Neural progenitor cell (in vitro differentiated cells): ENCODE measurements at regions not wholly inside any gene's neighbourhood (a gene's known extent, or its start where the extent isn't known, plus 50 kb on each side); places are given as distances from the start of the nearest gene placed in this dataset.

Experiments used
- DNase-seq: peaks from one replicate; pipeline ENCODE4 v3.0.0-alpha.2; 2016; ENCODE audit warnings: low spot score
- H2AFZ ChIP-seq: fragments of 200-600 bp; sonication (generic); replicated peaks from 2 replicates; pipeline ENCODE4 v1.6.1; 2016; ENCODE audit warnings: antibody characterized with exemption
- H3F3A ChIP-seq: fragments of 200-600 bp; sonication (generic); 2 replicates; pipeline ENCODE4 v1.6.1; 2016; ENCODE audit warnings: antibody characterized with exemption, low read depth
- H3K27ac ChIP-seq: fragments of 200-600 bp; sonication (generic); 2 replicates; pipeline ENCODE4 v1.5.1; 2016; ENCODE audit warnings: mild to moderate bottlenecking
- H3K27me3 ChIP-seq: fragments of 200-600 bp; sonication (generic); 2 replicates; pipeline ENCODE4 v1.6.1; 2016; ENCODE audit warnings: mild to moderate bottlenecking, moderate library complexity
- H3K36me3 ChIP-seq: fragments of 200-600 bp; sonication (generic); 2 replicates; pipeline ENCODE4 v1.5.1; 2016
- H3K4me1 ChIP-seq: fragments of 200-600 bp; sonication (generic); 2 replicates; pipeline ENCODE4 v1.6.1; 2016; ENCODE audit warnings: mixed run types
- H3K4me2 ChIP-seq: fragments of 200-600 bp; sonication (generic); 2 replicates; pipeline ENCODE4 v1.6.1; 2016
- H3K4me3 ChIP-seq: fragments of 200-600 bp; sonication (generic); 2 replicates; pipeline ENCODE4 v1.5.1; 2016
- H3K79me2 ChIP-seq: fragments of 200-600 bp; sonication (generic); 2 replicates; pipeline ENCODE4 v1.6.1; 2016; ENCODE audit warnings: low read depth
- H3K9ac ChIP-seq: fragments of 200-600 bp; sonication (generic); 2 replicates; pipeline ENCODE4 v1.6.1; 2016
- H3K9me3 ChIP-seq: fragments of 200-600 bp; sonication (generic); 2 replicates; pipeline ENCODE4 v1.5.1; 2016; ENCODE audit warnings: low read depth
- H4K20me1 ChIP-seq: fragments of 200-600 bp; sonication (generic); 2 replicates; pipeline ENCODE4 v1.6.1; 2016; ENCODE audit warnings: low read depth
- H3K27ac Mint-ChIP-seq: 3 replicates; pipeline ENCODE4 v1.8.0; 2021; ENCODE audit warnings: mixed read lengths
- H3K27me3 Mint-ChIP-seq: 2 replicates; pipeline ENCODE4 v1.8.0; 2022; ENCODE audit warnings: low read depth, mild to moderate bottlenecking, inconsistent platforms, moderate library complexity, mixed read lengths; ENCODE audit not compliant: insufficient read depth
- H3K36me3 Mint-ChIP-seq: 3 replicates; pipeline ENCODE4 v1.8.0; 2021; ENCODE audit warnings: mixed read lengths
- H3K4me1 Mint-ChIP-seq: 3 replicates; pipeline ENCODE4 v1.8.0; 2021; ENCODE audit warnings: mixed read lengths
- H3K4me3 Mint-ChIP-seq: 3 replicates; pipeline ENCODE4 v1.8.0; 2021; ENCODE audit warnings: mild to moderate bottlenecking, moderate library complexity, mixed read lengths
- H3K9me3 Mint-ChIP-seq: 3 replicates; pipeline ENCODE4 v1.8.0; 2020; ENCODE audit warnings: mixed read lengths
- CTCF ChIP-seq: fragments of 200-600 bp; sonication (generic); IDR thresholded peaks from 2 replicates; pipeline ENCODE4 v1.5.1; 2017; ENCODE audit warnings: antibody characterized with exemption, mild to moderate bottlenecking
- EZH2 ChIP-seq: fragments of 200-600 bp; sonication (generic); IDR thresholded peaks from 2 replicates; pipeline ENCODE4 v1.6.1; 2017; ENCODE audit warnings: antibody characterized with exemption, mild to moderate bottlenecking, moderate library complexity
- EZH2phosphoT487 ChIP-seq: fragments of 200-600 bp; sonication (generic); IDR thresholded peaks from 2 replicates; pipeline ENCODE4 v1.6.1; 2017; ENCODE audit warnings: antibody characterized with exemption

- DNase-seq = peak; percentile 9
- H3K36me3 Mint-ChIP-seq = no peaks in the 10 kb centered on the region
- peaks cover 2% of the 10 kb centered on the region for H3K27me3 Mint-ChIP-seq
- peaks cover 3% of the 10 kb centered on the region for H3K4me1 Mint-ChIP-seq
- H3K79me2 ChIP-seq = no peaks in the 10 kb centered on the region
- peak overlapping the region; percentile 40 for H2AFZ ChIP-seq
- no peaks in the 10 kb centered on the region for H3K36me3 ChIP-seq
- H3K9ac ChIP-seq = no peak overlapping the region
- H3K4me1 ChIP-seq = no peaks in the 10 kb centered on the region
- no peaks in the 10 kb centered on the region for H3K9me3 ChIP-seq
- H3K4me2 ChIP-seq = no peak overlapping the region
- no peak overlapping the region for H3K27ac Mint-ChIP-seq
- H3K27ac ChIP-seq = no peak overlapping the region
- no peak overlapping the region for H3K4me3 Mint-ChIP-seq
- TF ChIP-seq EZH2phosphoT487 = no peak
- TF ChIP-seq EZH2 = no peak
- no peak for TF ChIP-seq CTCF
- H4K20me1 ChIP-seq = no peaks in the 10 kb centered on the region
- no peaks in the 10 kb centered on the region for H3K27me3 ChIP-seq
- H3K9me3 Mint-ChIP-seq = peaks cover 4% of the 10 kb centered on the region
- no peak overlapping the region for H3K4me3 ChIP-seq
- H3F3A ChIP-seq = no peaks in the 10 kb centered on the region
Measured at GRCh38 chr2:146867477-146867986, 977.3 kb upstream of the ACVR2A start.

- no peak overlapping the region for H3K27ac Mint-ChIP-seq
- no peak overlapping the region for H3K4me2 ChIP-seq
- H3K9ac ChIP-seq = no peak overlapping the region
- peaks cover under 1% of the 10 kb centered on the region for H3K27me3 Mint-ChIP-seq
- H2AFZ ChIP-seq = peak overlapping the region; percentile 40
- H3K36me3 Mint-ChIP-seq = no peaks in the 10 kb centered on the region
- H3K9me3 ChIP-seq = no peaks in the 10 kb centered on the region
- H3K36me3 ChIP-seq = no peaks in the 10 kb centered on the region
- H3K27ac ChIP-seq = no peak overlapping the region
- DNase-seq = no peak
- no peak overlapping the region for H3K4me3 ChIP-seq
- no peaks in the 10 kb centered on the region for H3K9me3 Mint-ChIP-seq
- H3K4me1 ChIP-seq = peaks cover 11% of the 10 kb centered on the region
- peaks cover 2% of the 10 kb centered on the region for H3K4me1 Mint-ChIP-seq
- H4K20me1 ChIP-seq = no peaks in the 10 kb centered on the region
- H3K79me2 ChIP-seq = no peaks in the 10 kb centered on the region
- TF ChIP-seq EZH2phosphoT487 = no peak
- no peak for TF ChIP-seq CTCF
- no peak for TF ChIP-seq EZH2
- no peaks in the 10 kb centered on the region for H3F3A ChIP-seq
- no peaks in the 10 kb centered on the region for H3K27me3 ChIP-seq
- no peak overlapping the region for H3K4me3 Mint-ChIP-seq
Measured at GRCh38 chr2:146853741-146854444, 990.9 kb upstream of the ACVR2A start.

- H3K79me2 ChIP-seq = no peaks in the 10 kb centered on the region
- no peak overlapping the region for H3K4me3 ChIP-seq
- H3K36me3 Mint-ChIP-seq = no peaks in the 10 kb centered on the region
- TF ChIP-seq EZH2 (no peak), CTCF (no peak), EZH2phosphoT487 (no peak)
- H3K9me3 Mint-ChIP-seq = no peaks in the 10 kb centered on the region
- H3K36me3 ChIP-seq = no peaks in the 10 kb centered on the region
- peaks cover 2% of the 10 kb centered on the region for H3K4me1 Mint-ChIP-seq
- no peaks in the 10 kb centered on the region for H3K9me3 ChIP-seq
- DNase-seq = no peak
- no peaks in the 10 kb centered on the region for H3K27me3 ChIP-seq
- no peak overlapping the region for H3K27ac Mint-ChIP-seq
- H3K4me2 ChIP-seq = no peak overlapping the region
- peaks cover 17% of the 10 kb centered on the region for H3K4me1 ChIP-seq
- H3K27ac ChIP-seq = no peak overlapping the region
- no peak overlapping the region for H3K9ac ChIP-seq
- no peaks in the 10 kb centered on the region for H3F3A ChIP-seq
- no peak overlapping the region for H2AFZ ChIP-seq
- peaks cover 2% of the 10 kb centered on the region for H3K27me3 Mint-ChIP-seq
- no peak overlapping the region for H3K4me3 Mint-ChIP-seq
- H4K20me1 ChIP-seq = no peaks in the 10 kb centered on the region
Measured at GRCh38 chr2:146852661-146853060, 992.2 kb upstream of the ACVR2A start.
